CD14-positive monocyte (primary cell): ENCODE measurements at regions not wholly inside any gene's neighbourhood (a gene's known extent, or its start where the extent isn't known, plus 50 kb on each side); places are given as distances from the start of the nearest gene placed in this dataset.
A peak's percentile ranks its signal among the peaks of the same experiment; 100 is the strongest.

Experiments used
- DNase-seq, 3 donors: peaks; one replicate each; pipeline ENCODE4 v3.0.0-alpha.2; 2011 to 2022
- H2AFZ ChIP-seq: 2 replicates; pipeline ENCODE4 v1.6.0; 2012; ENCODE audit warnings: mild to moderate bottlenecking, low read depth, low read length, inconsistent platforms; ENCODE audit not compliant: insufficient read depth, poor library complexity, severe bottlenecking
- H3K27ac ChIP-seq, 2 donors: 1 replicate in 1 of 2; 2 replicates in 1 of 2; pipeline ENCODE4 v1.5.1; 2012 to 2013; ENCODE audit warnings: low read length in 2 of 2, control low read depth in 1 of 2, inconsistent platforms in 1 of 2, low read depth in 1 of 2, mild to moderate bottlenecking in 1 of 2
- H3K27me3 ChIP-seq, 2 donors: one replicate each; pipeline versions ENCODE4 v1.6.0 to v1.6.1; 2011 to 2013; ENCODE audit warnings: low read length in 2 of 2; ENCODE audit not compliant: control insufficient read depth in 2 of 2, insufficient read depth in 2 of 2
- H3K36me3 ChIP-seq, 2 donors: replicated peaks in 1 of 2; 1 replicate in 1 of 2; 2 replicates in 1 of 2; pipeline versions ENCODE4 v1.5.1 to v1.6.1; 2012 to 2013; ENCODE audit warnings: low read length in 2 of 2, control low read depth in 1 of 2, inconsistent platforms in 1 of 2, mild to moderate bottlenecking in 1 of 2; ENCODE audit not compliant: insufficient read depth in 2 of 2, control insufficient read depth in 1 of 2
- H3K4me1 ChIP-seq, 2 donors: 1 replicate in 1 of 2; 2 replicates in 1 of 2; pipeline versions ENCODE4 v1.5.1 to v1.6.1; 2012 to 2013; ENCODE audit warnings: low read length in 2 of 2, control low read depth in 1 of 2, inconsistent platforms in 1 of 2, mild to moderate bottlenecking in 1 of 2, moderate library complexity in 1 of 2; ENCODE audit not compliant: insufficient read depth in 2 of 2, control insufficient read depth in 1 of 2
- H3K4me2 ChIP-seq: replicated peaks from 2 replicates; pipeline ENCODE3; 2012; ENCODE audit warnings: low read length, moderate library complexity, mild to moderate bottlenecking; ENCODE audit not compliant: poor library complexity, severe bottlenecking; ENCODE audit errors: extremely low read depth
- H3K4me3 ChIP-seq, 3 experiments: fragments of 200-600 bp in 1 of 3; sonication (generic) in 1 of 3; replicated peaks in 1 of 3; 1 replicate in 2 of 3; 2 replicates in 1 of 3; pipeline ENCODE4 v1.5.1; 2011 to 2013; ENCODE audit warnings: low read length in 3 of 3, mild to moderate bottlenecking in 3 of 3, control low read depth in 2 of 3, low read depth in 2 of 3, inconsistent platforms in 1 of 3, moderate library complexity in 1 of 3
- H3K79me2 ChIP-seq: 2 replicates; pipeline ENCODE4 v1.6.0; 2012; ENCODE audit warnings: mild to moderate bottlenecking, control low read depth, inconsistent platforms, low read length, moderate library complexity; ENCODE audit not compliant: insufficient read depth
- H3K9ac ChIP-seq: 2 replicates; pipeline ENCODE4 v1.6.0; 2017; ENCODE audit warnings: low read length, mild to moderate bottlenecking; ENCODE audit not compliant: insufficient read depth, poor library complexity, severe bottlenecking
- H3K9me3 ChIP-seq, 2 donors: replicated peaks in 1 of 2; 1 replicate in 1 of 2; 2 replicates in 1 of 2; pipeline versions ENCODE4 v1.5.1 to v1.6.1; 2012 to 2013; ENCODE audit warnings: low read length in 2 of 2, control low read depth in 1 of 2; ENCODE audit not compliant: control insufficient read depth in 1 of 2, insufficient read depth in 1 of 2
- H4K20me1 ChIP-seq: 2 replicates; pipeline ENCODE4 v1.6.0; 2012; ENCODE audit warnings: mild to moderate bottlenecking, low read length, control low read depth, moderate library complexity; ENCODE audit not compliant: insufficient read depth
- H3K27ac Mint-ChIP-seq, 7 donors: one replicate each; pipeline ENCODE4 v1.8.0; 2020; ENCODE audit warnings: mild to moderate bottlenecking in 7 of 7, mixed read lengths in 7 of 7, moderate library complexity in 6 of 7, inconsistent platforms in 2 of 7
- H3K27me3 Mint-ChIP-seq, 3 donors: one replicate each; pipeline ENCODE4 v1.8.0; 2021 to 2022; ENCODE audit warnings: low read depth in 3 of 3, mild to moderate bottlenecking in 3 of 3, mixed read lengths in 3 of 3, moderate library complexity in 3 of 3, inconsistent platforms in 1 of 3
- H3K36me3 Mint-ChIP-seq, 2 donors: one replicate each; pipeline ENCODE4 v1.8.0; 2020; ENCODE audit warnings: mixed read lengths in 2 of 2, inconsistent platforms in 1 of 2, mild to moderate bottlenecking in 1 of 2
- H3K4me1 Mint-ChIP-seq: one replicate; pipeline ENCODE4 v1.8.0; 2020; ENCODE audit warnings: mild to moderate bottlenecking, mixed read lengths
- H3K4me3 Mint-ChIP-seq, 2 donors: one replicate each; pipeline ENCODE4 v1.8.0; 2020; ENCODE audit warnings: mild to moderate bottlenecking in 2 of 2, mixed read lengths in 2 of 2, moderate library complexity in 1 of 2
- H3K9me3 Mint-ChIP-seq, 7 donors: one replicate each; pipeline ENCODE4 v1.8.0; 2020 to 2022; ENCODE audit warnings: mixed read lengths in 7 of 7, mild to moderate bottlenecking in 6 of 7, moderate library complexity in 6 of 7, inconsistent platforms in 2 of 7
- CTCF ChIP-seq: fragments of 200-600 bp; IDR thresholded peaks from one replicate; pipeline ENCODE4 v1.8.0; 2022; ENCODE audit warnings: antibody characterized with exemption, mild to moderate bottlenecking
- WGBS: methylation state at CpG from one replicate; pipeline ENCODE4 v1.1.5; 2013; ENCODE audit warnings: missing lambda C conversion rate; ENCODE audit not compliant: insufficient coverage; 5-methylcytosine and 5-hydroxymethylcytosine counted together
- intact Hi-C, 2 donors: fragments of 100-400 bp; cut with micrococcal nuclease; formaldehyde crosslinking; loops; one replicate each; pipeline versions ENCODE4 v1.15.0 to v1.15.1; 2023

DNA sequence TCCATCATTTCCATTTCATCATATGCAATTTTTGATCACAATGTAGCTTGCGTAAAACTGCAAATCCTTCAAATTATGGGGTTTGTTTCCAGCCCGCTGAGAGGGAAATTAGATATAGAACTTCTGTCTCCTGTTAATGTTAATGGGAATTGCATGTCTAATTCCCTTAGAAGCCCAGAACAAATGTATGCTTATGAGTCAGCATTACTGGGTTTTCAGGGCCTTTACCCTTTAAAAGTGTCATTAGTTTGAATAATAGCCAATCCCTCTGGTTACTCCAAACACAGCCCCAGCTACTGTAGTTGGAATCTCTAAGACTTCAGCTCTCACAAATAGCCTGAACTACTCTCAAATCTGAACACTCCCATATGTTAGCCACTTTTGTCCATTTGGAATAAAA lies 439.4 kb downstream of the C3orf38 start:
- Histone ChIP-seq H3K9me3 (no peaks in the 10 kb centered on the region), H3K36me3 (no peaks in the 10 kb centered on the region), H4K20me1 (no peaks in the 10 kb centered on the region), H3K79me2 (no peaks in the 10 kb centered on the region), H3K4me1 (no peaks in the 10 kb centered on the region), H2AFZ (no peak overlapping the region), H3K9ac (no peak overlapping the region), H3K27ac (no peak overlapping the region), H3K4me2 (no peak overlapping the region), H3K27me3 (no peaks in the 10 kb centered on the region), H3K4me3 (no peak overlapping the region)
- intact Hi-C loops = no loop called here
- no peaks in the 10 kb centered on the region for H3K4me1 Mint-ChIP-seq
- H3K9me3 Mint-ChIP-seq = peaks cover 0 to 5% (median 0%) of the 10 kb centered on the region in 7 donors
- no CpG with 5 or more reads among the region's 2 CpGs for WGBS
- H3K27me3 Mint-ChIP-seq = no peaks in the 10 kb centered on the region
- no peak overlapping the region for H3K4me3 Mint-ChIP-seq
- DNase-seq = no peak
- no peaks in the 10 kb centered on the region for H3K36me3 Mint-ChIP-seq
- TF ChIP-seq CTCF = no peak
- H3K27ac Mint-ChIP-seq = no peak overlapping the region

GRCh38 chr3:88595026-88595425 lies 445.3 kb downstream of the C3orf38 start:
- Mint-ChIP-seq H3K36me3 (no peaks in the 10 kb centered on the region), H3K27me3 (no peaks in the 10 kb centered on the region), H3K9me3 (peaks cover 0 to 11% (median 2%) of the 10 kb centered on the region in 7 donors), H3K4me3 (no peak overlapping the region), H3K27ac (no peak overlapping the region), H3K4me1 (no peaks in the 10 kb centered on the region)
- H3K4me3 ChIP-seq = no peak overlapping the region
- H3K27me3 ChIP-seq = no peaks in the 10 kb centered on the region
- H3K4me2 ChIP-seq = no peak overlapping the region
- peaks cover 5 to 7% of the 10 kb centered on the region in 2 donors for H3K9me3 ChIP-seq
- peak in 1 of 3 donors; percentile 0 for DNase-seq
- H4K20me1 ChIP-seq = no peaks in the 10 kb centered on the region
- no peaks in the 10 kb centered on the region for H3K79me2 ChIP-seq
- no peak overlapping the region for H2AFZ ChIP-seq
- no peak for TF ChIP-seq CTCF
- H3K36me3 ChIP-seq = no peaks in the 10 kb centered on the region
- no CpG with 5 or more reads among the region's 1 CpG for WGBS
- no peak overlapping the region for H3K27ac ChIP-seq
- H3K9ac ChIP-seq = no peak overlapping the region
- intact Hi-C loops = no loop called here
- no peaks in the 10 kb centered on the region for H3K4me1 ChIP-seq
